ENCODE measurements at regions not wholly inside any gene's neighbourhood (a gene's known extent, or its start where the extent isn't known, plus 50 kb on each side); places are given as distances from the start of the nearest gene placed in this dataset.

- no peak for DNase-seq
- H3K27me3 Mint-ChIP-seq (ENCODE audit: insufficient read depth, unreplicated experiment): no peaks in the 10 kb centered on the region
- H3K27me3 ChIP-seq (replicated peaks; ENCODE audit: control insufficient read depth, insufficient read depth, low read length): no peaks in the 10 kb centered on the region
- no peaks in the 10 kb centered on the region for H3K4me1 Mint-ChIP-seq (ENCODE audit: low read depth, unreplicated experiment)
- H3K27ac Mint-ChIP-seq (ENCODE audit: unreplicated experiment): no peak overlapping the region
- no peak overlapping the region for H3K4me3 Mint-ChIP-seq (ENCODE audit: unreplicated experiment)
- no TSS peak for BruUV-seq (replicated peaks)
- H3K4me1 ChIP-seq: no peaks in the 10 kb centered on the region
- no peaks in the 10 kb centered on the region for H3K36me3 ChIP-seq (ENCODE audit: control insufficient read depth, insufficient read depth, low read length)
- intact Hi-C loops (cut with micrococcal nuclease; ENCODE audit: unreplicated experiment): no loop called here
- POLR2A ChIA-PET: no interaction called here
- CTCF ChIA-PET: no interaction called here
- no peaks in the 10 kb centered on the region for H3K9me3 Mint-ChIP-seq (ENCODE audit: unreplicated experiment)
- H3K9me3 ChIP-seq: no peaks in the 10 kb centered on the region
- H3K36me3 Mint-ChIP-seq (ENCODE audit: insufficient read depth, unreplicated experiment): no peaks in the 10 kb centered on the region
- no peak overlapping the region for H3K4me3 ChIP-seq (ENCODE audit: low read depth, low read length)
- no peak for TF ChIP-seq CTCF (IDR thresholded peaks at IDR 0.05; ENCODE audit: insufficient read depth in 1 of 2, low read depth in 1 of 2, low read length in 1 of 2, severe bottlenecking in 1 of 2, unreplicated experiment in 1 of 2)
Measured at GRCh38 chr6:140907235-140907634, 1225.5 kb upstream of the GJE1 start.

GRCh38 chr6:140905724-140906123, 1227.0 kb upstream of the GJE1 start:
- H3K36me3 Mint-ChIP-seq (ENCODE audit: insufficient read depth, unreplicated experiment): no peaks in the 10 kb centered on the region
- H3K9me3 ChIP-seq: no peaks in the 10 kb centered on the region
- no peaks in the 10 kb centered on the region for H3K4me1 ChIP-seq
- no peaks in the 10 kb centered on the region for H3K4me1 Mint-ChIP-seq (ENCODE audit: low read depth, unreplicated experiment)
- DNase-seq: no peak
- no TSS peak for BruUV-seq (replicated peaks)
- CTCF ChIA-PET: no interaction called here
- H3K4me3 ChIP-seq (ENCODE audit: low read depth, low read length): no peak overlapping the region
- H3K36me3 ChIP-seq (ENCODE audit: control insufficient read depth, insufficient read depth, low read length): no peaks in the 10 kb centered on the region
- peaks cover 12% of the 10 kb centered on the region for H3K9me3 Mint-ChIP-seq (ENCODE audit: unreplicated experiment)
- intact Hi-C loops (cut with micrococcal nuclease; ENCODE audit: unreplicated experiment): no loop called here
- H3K27ac Mint-ChIP-seq (ENCODE audit: unreplicated experiment): no peak overlapping the region
- H3K27me3 Mint-ChIP-seq (ENCODE audit: insufficient read depth, unreplicated experiment): no peaks in the 10 kb centered on the region
- POLR2A ChIA-PET: no interaction called here
- H3K27me3 ChIP-seq (replicated peaks; ENCODE audit: control insufficient read depth, insufficient read depth, low read length): no peaks in the 10 kb centered on the region
- TF ChIP-seq CTCF (IDR thresholded peaks at IDR 0.05; ENCODE audit: insufficient read depth in 1 of 2, low read depth in 1 of 2, low read length in 1 of 2, severe bottlenecking in 1 of 2, unreplicated experiment in 1 of 2): no peak
- H3K4me3 Mint-ChIP-seq (ENCODE audit: unreplicated experiment): no peak overlapping the region

GRCh38 chr6:140905050-140905449, 1227.7 kb upstream of the GJE1 start:
- no TSS peak for BruUV-seq (replicated peaks)
- Mint-ChIP-seq H3K36me3 (ENCODE audit: insufficient read depth, unreplicated experiment) (no peaks in the 10 kb centered on the region), H3K9me3 (ENCODE audit: unreplicated experiment) (peaks cover 19% of the 10 kb centered on the region), H3K4me3 (ENCODE audit: unreplicated experiment) (no peak overlapping the region), H3K27me3 (ENCODE audit: insufficient read depth, unreplicated experiment) (no peaks in the 10 kb centered on the region), H3K4me1 (ENCODE audit: low read depth, unreplicated experiment) (no peaks in the 10 kb centered on the region), H3K27ac (ENCODE audit: unreplicated experiment) (no peak overlapping the region)
- ChIA-PET CTCF (no interaction called here), POLR2A (no interaction called here)
- Histone ChIP-seq H3K36me3 (ENCODE audit: control insufficient read depth, insufficient read depth, low read length) (no peaks in the 10 kb centered on the region), H3K27me3 (replicated peaks; ENCODE audit: control insufficient read depth, insufficient read depth, low read length) (no peaks in the 10 kb centered on the region), H3K9me3 (no peaks in the 10 kb centered on the region), H3K4me3 (ENCODE audit: low read depth, low read length) (no peak overlapping the region), H3K4me1 (no peaks in the 10 kb centered on the region)
- no peak for DNase-seq
- intact Hi-C loops (cut with micrococcal nuclease; ENCODE audit: unreplicated experiment): no loop called here
- no peak for TF ChIP-seq CTCF (IDR thresholded peaks at IDR 0.05; ENCODE audit: insufficient read depth in 1 of 2, low read depth in 1 of 2, low read length in 1 of 2, severe bottlenecking in 1 of 2, unreplicated experiment in 1 of 2)
